Prostate gland (tissue), 2 donors: ENCODE measurements at regions not wholly inside any gene's neighbourhood (a gene's known extent, or its start where the extent isn't known, plus 50 kb on each side); places are given as distances from the start of the nearest gene placed in this dataset.

Experiments used
- POLR2A ChIP-seq: fragments of 450-650 bp; IDR thresholded peaks from one replicate; pipeline ENCODE4 v1.6.1; 2016; ENCODE audit warnings: antibody characterized with exemption, mild to moderate bottlenecking
- TF ChIP-seq, protein P1 (sequence below), 4 experiments: fragments of 200-600 bp in 2 of 4; fragments of 450-650 bp in 2 of 4; sonication (generic) in 2 of 4; IDR thresholded peaks; 1 replicate in 3 of 4; 2 replicates in 1 of 4; pipeline ENCODE4 v1.5.1; 2016 to 2019; ENCODE audit warnings: antibody characterized with exemption in 4 of 4, mild to moderate bottlenecking in 2 of 4, moderate library complexity in 2 of 4

DNA sequence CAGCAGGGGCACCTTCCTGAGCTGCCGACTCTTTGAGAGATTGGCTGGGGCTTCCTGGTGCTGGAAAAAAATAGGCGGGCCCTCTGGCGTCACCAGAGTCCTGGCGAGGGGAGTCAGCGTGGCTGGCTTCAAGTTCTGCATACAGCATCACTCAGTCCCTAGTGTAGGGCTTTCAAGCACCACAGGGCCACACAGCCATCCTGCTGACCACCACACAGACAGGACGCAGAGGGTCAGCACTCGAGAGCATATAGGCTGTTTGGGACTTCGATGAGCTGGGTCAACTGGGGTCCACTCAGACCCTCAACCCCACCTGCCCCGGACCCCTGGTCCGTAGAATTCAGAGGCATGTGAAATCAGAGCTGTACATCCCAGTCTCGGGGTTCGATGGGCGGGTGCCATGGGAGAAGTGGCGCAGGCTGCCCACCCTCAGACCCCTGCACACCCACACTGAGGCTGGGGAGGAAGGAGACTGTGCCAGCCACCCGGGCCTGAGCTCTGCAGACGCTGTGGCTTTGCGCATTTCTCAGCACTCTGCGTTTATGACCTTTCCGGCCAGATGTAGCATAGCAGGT is 1131.9 kb downstream of the BRD1 start:
- TF ChIP-seq, protein P1, sequence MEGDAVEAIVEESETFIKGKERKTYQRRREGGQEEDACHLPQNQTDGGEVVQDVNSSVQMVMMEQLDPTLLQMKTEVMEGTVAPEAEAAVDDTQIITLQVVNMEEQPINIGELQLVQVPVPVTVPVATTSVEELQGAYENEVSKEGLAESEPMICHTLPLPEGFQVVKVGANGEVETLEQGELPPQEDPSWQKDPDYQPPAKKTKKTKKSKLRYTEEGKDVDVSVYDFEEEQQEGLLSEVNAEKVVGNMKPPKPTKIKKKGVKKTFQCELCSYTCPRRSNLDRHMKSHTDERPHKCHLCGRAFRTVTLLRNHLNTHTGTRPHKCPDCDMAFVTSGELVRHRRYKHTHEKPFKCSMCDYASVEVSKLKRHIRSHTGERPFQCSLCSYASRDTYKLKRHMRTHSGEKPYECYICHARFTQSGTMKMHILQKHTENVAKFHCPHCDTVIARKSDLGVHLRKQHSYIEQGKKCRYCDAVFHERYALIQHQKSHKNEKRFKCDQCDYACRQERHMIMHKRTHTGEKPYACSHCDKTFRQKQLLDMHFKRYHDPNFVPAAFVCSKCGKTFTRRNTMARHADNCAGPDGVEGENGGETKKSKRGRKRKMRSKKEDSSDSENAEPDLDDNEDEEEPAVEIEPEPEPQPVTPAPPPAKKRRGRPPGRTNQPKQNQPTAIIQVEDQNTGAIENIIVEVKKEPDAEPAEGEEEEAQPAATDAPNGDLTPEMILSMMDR (IDR thresholded peaks at IDR 0.05): no peak
- TF ChIP-seq POLR2A: no peak
